Prostate gland (tissue), 2 donors: ENCODE measurements at regions not wholly inside any gene's neighbourhood (a gene's known extent, or its start where the extent isn't known, plus 50 kb on each side); places are given as distances from the start of the nearest gene placed in this dataset.
"Not testable (repeated sequence)": the region's sequence is repeated elsewhere in the genome, so short reads cannot be mapped to it uniquely, and the experiment has no call there.

Experiments used
- POLR2A ChIP-seq: fragments of 450-650 bp; IDR thresholded peaks from one replicate; pipeline ENCODE4 v1.6.1; 2016; ENCODE audit warnings: antibody characterized with exemption, mild to moderate bottlenecking
- POLR2AphosphoS5 ChIP-seq: sonication (generic); formaldehyde crosslinking; IDR thresholded peaks from one replicate; pipeline ENCODE4 v1.6.1; 2017; ENCODE audit warnings: antibody characterized with exemption
- TF ChIP-seq, protein P1 (sequence below), 4 experiments: fragments of 200-600 bp in 2 of 4; fragments of 450-650 bp in 2 of 4; sonication (generic) in 2 of 4; IDR thresholded peaks; 1 replicate in 3 of 4; 2 replicates in 1 of 4; pipeline ENCODE4 v1.5.1; 2016 to 2019; ENCODE audit warnings: antibody characterized with exemption in 4 of 4, mild to moderate bottlenecking in 2 of 4, moderate library complexity in 2 of 4

DNA sequence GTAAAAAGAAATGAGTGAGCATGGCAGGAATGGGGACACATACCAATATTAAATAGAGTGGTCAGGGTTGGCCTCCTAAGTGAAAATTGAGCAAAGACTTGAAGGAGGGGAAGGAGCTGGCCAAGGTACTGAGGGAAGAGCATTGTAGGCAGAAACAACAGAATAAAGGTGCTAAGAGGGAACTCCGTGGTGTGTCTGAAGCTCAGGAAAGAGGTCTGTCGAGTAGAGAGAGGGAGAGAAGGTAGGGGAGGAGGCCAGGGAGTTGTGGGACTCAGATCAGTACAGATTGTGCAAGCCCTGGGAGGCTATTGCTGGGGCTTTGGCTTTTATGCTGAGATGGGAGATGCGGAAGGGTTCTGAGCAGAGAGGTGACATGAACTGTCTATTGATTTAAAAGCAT, 664.7 kb downstream of the SPATA31A6 start:
- TF ChIP-seq POLR2A, POLR2AphosphoS5: not testable (repeated sequence)
- TF ChIP-seq, protein P1, sequence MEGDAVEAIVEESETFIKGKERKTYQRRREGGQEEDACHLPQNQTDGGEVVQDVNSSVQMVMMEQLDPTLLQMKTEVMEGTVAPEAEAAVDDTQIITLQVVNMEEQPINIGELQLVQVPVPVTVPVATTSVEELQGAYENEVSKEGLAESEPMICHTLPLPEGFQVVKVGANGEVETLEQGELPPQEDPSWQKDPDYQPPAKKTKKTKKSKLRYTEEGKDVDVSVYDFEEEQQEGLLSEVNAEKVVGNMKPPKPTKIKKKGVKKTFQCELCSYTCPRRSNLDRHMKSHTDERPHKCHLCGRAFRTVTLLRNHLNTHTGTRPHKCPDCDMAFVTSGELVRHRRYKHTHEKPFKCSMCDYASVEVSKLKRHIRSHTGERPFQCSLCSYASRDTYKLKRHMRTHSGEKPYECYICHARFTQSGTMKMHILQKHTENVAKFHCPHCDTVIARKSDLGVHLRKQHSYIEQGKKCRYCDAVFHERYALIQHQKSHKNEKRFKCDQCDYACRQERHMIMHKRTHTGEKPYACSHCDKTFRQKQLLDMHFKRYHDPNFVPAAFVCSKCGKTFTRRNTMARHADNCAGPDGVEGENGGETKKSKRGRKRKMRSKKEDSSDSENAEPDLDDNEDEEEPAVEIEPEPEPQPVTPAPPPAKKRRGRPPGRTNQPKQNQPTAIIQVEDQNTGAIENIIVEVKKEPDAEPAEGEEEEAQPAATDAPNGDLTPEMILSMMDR (IDR thresholded peaks at IDR 0.05), result not testable (repeated sequence)
